Smooth muscle cell (in vitro differentiated cells): ENCODE measurements at regions not wholly inside any gene's neighbourhood (a gene's known extent, or its start where the extent isn't known, plus 50 kb on each side); places are given as distances from the start of the nearest gene placed in this dataset.

Experiments used
- DNase-seq: peaks from one replicate; lab custom pipeline; 2025; ENCODE audit not compliant: unreplicated experiment; lab: John Stamatoyannopoulos, UW
- H2AFZ ChIP-seq: fragments of 200-600 bp; sonication (generic); 2 replicates; pipeline ENCODE4 v1.6.0; 2016; ENCODE audit warnings: antibody characterized with exemption, low read depth, mild to moderate bottlenecking
- H3F3A ChIP-seq: fragments of 200-600 bp; sonication (generic); 2 replicates; pipeline ENCODE4 v1.6.0; 2017; ENCODE audit warnings: antibody characterized with exemption, low read depth
- H3K27ac ChIP-seq: fragments of 200-600 bp; sonication (generic); 2 replicates; pipeline ENCODE4 v1.5.1; 2016; ENCODE audit warnings: low read depth, mild to moderate bottlenecking
- H3K27me3 ChIP-seq: fragments of 200-600 bp; sonication (generic); 2 replicates; pipeline ENCODE4 v1.6.1; 2016; ENCODE audit warnings: low read depth, mild to moderate bottlenecking
- H3K36me3 ChIP-seq: fragments of 200-600 bp; sonication (generic); 2 replicates; pipeline ENCODE4 v1.5.1; 2016; ENCODE audit warnings: low read depth
- H3K4me1 ChIP-seq: fragments of 200-600 bp; sonication (generic); 2 replicates; pipeline ENCODE4 v1.5.1; 2016; ENCODE audit warnings: low read depth
- H3K4me2 ChIP-seq: fragments of 200-600 bp; sonication (generic); 2 replicates; pipeline ENCODE4 v1.6.0; 2016; ENCODE audit warnings: mild to moderate bottlenecking
- H3K4me3 ChIP-seq: fragments of 200-600 bp; sonication (generic); 2 replicates; pipeline ENCODE4 v1.5.1; 2016; ENCODE audit warnings: mild to moderate bottlenecking
- H3K79me2 ChIP-seq: fragments of 200-600 bp; sonication (generic); 2 replicates; pipeline ENCODE4 v1.6.0; 2016; ENCODE audit warnings: low read depth, mild to moderate bottlenecking
- H3K9ac ChIP-seq: fragments of 200-600 bp; sonication (generic); 2 replicates; pipeline ENCODE4 v1.6.0; 2016; ENCODE audit warnings: low read depth
- H3K9me3 ChIP-seq: fragments of 200-600 bp; sonication (generic); replicated peaks from 2 replicates; pipeline ENCODE4 v1.5.1; 2016; ENCODE audit warnings: low read depth
- H4K20me1 ChIP-seq: fragments of 200-600 bp; sonication (generic); 2 replicates; pipeline ENCODE4 v1.6.0; 2016; ENCODE audit warnings: low read depth
- WGBS: methylation state at CpG from one replicate; pipeline ENCODE4 v1.1.7; 2016; ENCODE audit warnings: low lambda C conversion rate; 5-methylcytosine and 5-hydroxymethylcytosine counted together
- TF ChIP-seq, protein P1 (sequence below): fragments of 200-600 bp; sonication (generic); IDR thresholded peaks from 2 replicates; pipeline ENCODE4 v1.5.1; 2017; ENCODE audit warnings: borderline replicate concordance, mild to moderate bottlenecking, antibody characterized with exemption; ENCODE audit not compliant: insufficient read depth, poor library complexity, severe bottlenecking

GRCh38 chr2:59746291-59746690 lies 807.2 kb downstream of the BCL11A start:
- Histone ChIP-seq H4K20me1 (no peaks in the 10 kb centered on the region), H3F3A (no peaks in the 10 kb centered on the region), H3K27ac (no peak overlapping the region), H3K4me3 (no peak overlapping the region), H3K79me2 (no peaks in the 10 kb centered on the region), H3K4me2 (no peak overlapping the region), H3K9ac (no peak overlapping the region), H3K27me3 (peaks cover 3% of the 10 kb centered on the region), H3K9me3 (no peaks in the 10 kb centered on the region), H3K36me3 (no peaks in the 10 kb centered on the region), H3K4me1 (no peaks in the 10 kb centered on the region), H2AFZ (no peak overlapping the region)
- 48% methylated on average over 1 of the region's 1 CpG for WGBS
- TF ChIP-seq, protein P1, sequence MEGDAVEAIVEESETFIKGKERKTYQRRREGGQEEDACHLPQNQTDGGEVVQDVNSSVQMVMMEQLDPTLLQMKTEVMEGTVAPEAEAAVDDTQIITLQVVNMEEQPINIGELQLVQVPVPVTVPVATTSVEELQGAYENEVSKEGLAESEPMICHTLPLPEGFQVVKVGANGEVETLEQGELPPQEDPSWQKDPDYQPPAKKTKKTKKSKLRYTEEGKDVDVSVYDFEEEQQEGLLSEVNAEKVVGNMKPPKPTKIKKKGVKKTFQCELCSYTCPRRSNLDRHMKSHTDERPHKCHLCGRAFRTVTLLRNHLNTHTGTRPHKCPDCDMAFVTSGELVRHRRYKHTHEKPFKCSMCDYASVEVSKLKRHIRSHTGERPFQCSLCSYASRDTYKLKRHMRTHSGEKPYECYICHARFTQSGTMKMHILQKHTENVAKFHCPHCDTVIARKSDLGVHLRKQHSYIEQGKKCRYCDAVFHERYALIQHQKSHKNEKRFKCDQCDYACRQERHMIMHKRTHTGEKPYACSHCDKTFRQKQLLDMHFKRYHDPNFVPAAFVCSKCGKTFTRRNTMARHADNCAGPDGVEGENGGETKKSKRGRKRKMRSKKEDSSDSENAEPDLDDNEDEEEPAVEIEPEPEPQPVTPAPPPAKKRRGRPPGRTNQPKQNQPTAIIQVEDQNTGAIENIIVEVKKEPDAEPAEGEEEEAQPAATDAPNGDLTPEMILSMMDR = no peak
- no peak for DNase-seq

- Histone ChIP-seq H3K36me3 (no peaks in the 10 kb centered on the region), H4K20me1 (no peaks in the 10 kb centered on the region), H3K27ac (no peak overlapping the region), H3F3A (no peaks in the 10 kb centered on the region), H3K4me2 (no peak overlapping the region), H3K4me1 (no peaks in the 10 kb centered on the region), H2AFZ (no peak overlapping the region), H3K79me2 (no peaks in the 10 kb centered on the region), H3K4me3 (no peak overlapping the region), H3K27me3 (peaks cover 3% of the 10 kb centered on the region), H3K9ac (no peak overlapping the region), H3K9me3 (no peaks in the 10 kb centered on the region)
- TF ChIP-seq, protein P1 = no peak
- no peak for DNase-seq
- 100% methylated on average over 1 of the region's 1 CpG for WGBS
Measured at GRCh38 chr2:59745085-59745484, 808.4 kb downstream of the BCL11A start.

DNA sequence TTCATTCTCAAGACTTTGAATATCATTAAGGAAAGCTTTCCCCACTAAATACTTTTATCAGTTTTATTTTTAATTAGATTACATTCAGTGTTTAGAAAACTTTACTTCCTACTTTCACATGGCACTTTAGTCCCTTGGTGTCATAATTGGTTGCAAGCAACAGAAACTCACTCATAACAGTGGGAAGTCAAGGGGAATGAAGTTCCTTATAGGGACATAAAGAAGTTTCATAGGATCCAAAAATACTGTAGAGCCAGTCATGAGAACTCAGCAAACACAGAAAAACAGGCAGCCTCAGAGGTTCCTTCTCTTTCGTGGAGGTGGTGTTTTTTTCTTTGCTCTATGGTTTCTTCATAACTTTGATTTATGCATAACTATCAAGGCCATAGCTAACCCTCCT lies 809.0 kb downstream of the BCL11A start:
- no peaks in the 10 kb centered on the region for H4K20me1 ChIP-seq
- TF ChIP-seq, protein P1 = no peak
- WGBS = 79% methylated on average over 1 of the region's 1 CpG

DNA sequence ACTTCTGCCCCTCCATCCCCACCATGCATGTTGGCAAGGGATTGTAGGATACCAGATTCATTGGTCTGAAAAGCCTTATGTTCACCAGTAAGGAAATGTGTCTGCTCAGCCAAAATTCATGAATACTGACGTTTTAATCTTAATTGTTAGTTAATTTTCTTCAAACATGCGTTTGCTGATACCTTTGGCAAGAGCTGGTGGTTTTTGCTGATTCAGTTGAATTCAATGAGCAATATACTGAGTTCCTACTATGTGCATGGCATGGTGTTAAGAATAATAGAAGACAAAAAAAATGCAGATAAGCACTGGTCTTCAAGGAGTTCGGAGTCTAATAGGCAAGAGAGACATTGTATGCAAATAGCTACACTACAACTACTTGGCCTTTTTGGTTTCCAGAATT lies 811.6 kb downstream of the BCL11A start:
- 86% methylated on average over 3 of the region's 3 CpGs for WGBS
- TF ChIP-seq, protein P1 = no peak
- H2AFZ ChIP-seq = no peak overlapping the region
- no peaks in the 10 kb centered on the region for H4K20me1 ChIP-seq
- no peak for DNase-seq
- no peaks in the 10 kb centered on the region for H3K4me1 ChIP-seq
- no peaks in the 10 kb centered on the region for H3K79me2 ChIP-seq
- no peaks in the 10 kb centered on the region for H3K27me3 ChIP-seq
- H3K27ac ChIP-seq = no peak overlapping the region
- no peak overlapping the region for H3K9ac ChIP-seq
- H3K9me3 ChIP-seq = no peaks in the 10 kb centered on the region
- no peak overlapping the region for H3K4me2 ChIP-seq
- H3K36me3 ChIP-seq = no peaks in the 10 kb centered on the region
- H3K4me3 ChIP-seq = no peak overlapping the region
- H3F3A ChIP-seq = no peaks in the 10 kb centered on the region

More for the DNA sequence above, 809.0 kb downstream of the BCL11A start:
- no peaks in the 10 kb centered on the region for H3K79me2 ChIP-seq
- DNase-seq = no peak
- no peaks in the 10 kb centered on the region for H3K9me3 ChIP-seq
- no peak overlapping the region for H3K4me3 ChIP-seq
- H2AFZ ChIP-seq = no peak overlapping the region
- H3F3A ChIP-seq = no peaks in the 10 kb centered on the region
- no peak overlapping the region for H3K27ac ChIP-seq
- no peaks in the 10 kb centered on the region for H3K4me1 ChIP-seq
- no peak overlapping the region for H3K4me2 ChIP-seq
- H3K36me3 ChIP-seq = no peaks in the 10 kb centered on the region
- peaks cover 3% of the 10 kb centered on the region for H3K27me3 ChIP-seq
- H3K9ac ChIP-seq = no peak overlapping the region
